ENCODE measurements at regions not wholly inside any gene's neighbourhood (a gene's known extent, or its start where the extent isn't known, plus 50 kb on each side); places are given as distances from the start of the nearest gene placed in this dataset.

DNA sequence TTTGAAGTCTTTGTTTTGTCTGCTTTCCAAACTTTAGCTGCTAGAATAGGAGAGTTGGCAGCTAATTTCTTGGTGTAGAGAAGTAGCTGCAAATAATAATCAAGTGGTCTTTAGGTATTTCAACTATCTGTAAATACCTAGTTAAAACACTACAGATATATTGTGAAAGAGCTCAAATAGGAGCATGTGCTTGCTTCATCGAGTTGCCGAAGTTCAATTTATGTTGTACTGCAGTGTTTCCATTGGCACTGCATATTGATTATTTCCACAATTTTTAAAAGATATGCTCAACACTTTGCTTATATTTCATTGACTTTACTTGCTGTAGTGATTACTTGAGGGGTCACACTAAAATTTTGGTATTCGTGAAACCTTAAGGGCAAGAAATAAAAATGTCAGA is 131.6 kb upstream of the BMP4 start:
- DNase-seq (ENCODE audit: low read depth in 2 of 2, low spot score in 1 of 2): no peak

GRCh38 chr14:54090274-54090673 is 133.6 kb upstream of the BMP4 start:
- no peak for DNase-seq (ENCODE audit: low read depth in 2 of 2, low spot score in 1 of 2)

DNA sequence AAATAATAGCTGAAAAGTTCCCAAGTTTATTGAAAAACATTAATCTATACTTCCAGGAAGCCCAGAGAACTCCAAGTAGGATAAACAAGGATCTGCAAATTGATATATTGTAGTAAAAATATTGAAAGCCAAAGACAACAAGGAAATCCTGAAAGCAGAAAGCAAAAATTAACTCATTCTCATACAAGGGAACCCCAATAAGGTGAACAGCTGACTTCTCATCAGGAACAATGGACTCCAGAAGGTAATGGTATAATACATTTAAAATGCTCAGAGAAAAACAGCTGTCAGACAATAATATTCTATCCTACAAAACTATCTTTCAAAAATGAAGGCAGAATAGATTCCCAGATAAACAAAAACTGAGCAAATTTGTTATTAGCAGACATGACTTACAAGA is 138.1 kb upstream of the BMP4 start:
- no peak for DNase-seq (ENCODE audit: low read depth in 2 of 2, low spot score in 1 of 2)

DNA sequence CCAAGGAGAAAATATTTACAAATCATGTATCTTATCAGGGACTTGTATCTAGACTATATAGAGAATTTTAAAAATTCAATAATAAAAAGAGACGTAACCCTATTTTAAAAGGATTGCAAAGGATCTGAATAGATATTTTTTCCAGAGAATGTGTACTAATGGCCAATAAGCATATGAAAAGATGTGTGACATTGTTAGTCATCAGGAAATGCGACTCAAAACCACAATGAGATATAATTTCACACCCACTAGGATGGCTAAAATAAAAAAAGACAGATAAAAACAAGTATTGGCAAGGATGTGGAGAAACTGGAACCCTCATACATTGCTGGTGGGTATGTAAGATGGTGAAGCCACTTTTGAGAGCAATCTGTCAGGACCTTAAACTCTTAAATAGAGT is 141.9 kb upstream of the BMP4 start:
- DNase-seq (ENCODE audit: low read depth in 2 of 2, low spot score in 1 of 2): no peak

GRCh38 chr14:54102051-54102456 is 145.4 kb upstream of the BMP4 start:
- DNase-seq (ENCODE audit: low read depth in 2 of 2, low spot score in 1 of 2): no peak

DNA sequence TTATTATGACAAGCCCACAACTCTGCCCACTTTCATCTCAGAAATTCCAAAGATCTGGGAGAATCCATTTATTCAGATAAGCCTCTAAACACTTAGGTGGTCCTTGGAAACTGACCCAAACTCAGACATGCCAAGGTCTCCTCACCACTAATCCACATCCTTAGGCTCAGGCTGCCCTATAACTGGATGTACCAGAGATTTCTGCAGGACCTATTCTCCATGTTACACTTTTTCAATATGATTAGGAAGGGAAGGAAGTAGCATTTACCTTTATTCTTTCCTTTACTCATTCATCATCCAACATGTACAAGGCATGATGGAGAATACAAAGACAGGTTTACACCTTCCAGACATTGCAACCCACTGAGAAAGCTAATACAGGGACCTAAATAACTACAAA is 145.9 kb upstream of the BMP4 start:
- DNase-seq (ENCODE audit: low read depth in 2 of 2, low spot score in 1 of 2): no peak

DNA sequence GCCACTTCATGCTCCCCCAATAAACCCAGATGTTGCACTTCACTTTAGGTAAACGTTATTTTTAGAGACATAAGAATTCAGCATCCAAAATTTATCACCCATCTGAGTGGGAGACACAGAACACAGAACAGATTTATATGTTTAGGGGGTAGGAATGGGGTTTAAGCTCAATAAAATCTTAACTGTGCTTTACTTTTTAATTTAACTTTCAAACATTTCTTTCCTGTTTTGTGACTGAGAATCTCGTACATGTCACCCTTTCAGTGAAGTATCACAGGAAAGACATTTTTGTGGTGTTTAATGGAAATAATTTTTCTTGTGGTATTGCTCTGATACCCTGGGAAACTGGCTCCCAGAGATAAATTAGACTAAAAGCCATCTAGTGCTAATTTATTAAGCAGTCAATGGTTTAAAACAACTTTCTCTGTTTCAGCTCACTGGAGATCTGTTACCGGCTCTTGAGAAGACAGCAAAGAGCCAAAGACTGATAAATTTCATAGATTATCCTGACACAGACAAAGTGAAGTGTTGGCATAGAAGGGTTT is 148.0 kb upstream of the BMP4 start:
- DNase-seq (ENCODE audit: low read depth in 2 of 2, low spot score in 1 of 2): no peak

- no peak for DNase-seq (ENCODE audit: low read depth in 2 of 2, low spot score in 1 of 2)
Measured at GRCh38 chr14:54105406-54105805, 148.8 kb upstream of the BMP4 start.

DNA sequence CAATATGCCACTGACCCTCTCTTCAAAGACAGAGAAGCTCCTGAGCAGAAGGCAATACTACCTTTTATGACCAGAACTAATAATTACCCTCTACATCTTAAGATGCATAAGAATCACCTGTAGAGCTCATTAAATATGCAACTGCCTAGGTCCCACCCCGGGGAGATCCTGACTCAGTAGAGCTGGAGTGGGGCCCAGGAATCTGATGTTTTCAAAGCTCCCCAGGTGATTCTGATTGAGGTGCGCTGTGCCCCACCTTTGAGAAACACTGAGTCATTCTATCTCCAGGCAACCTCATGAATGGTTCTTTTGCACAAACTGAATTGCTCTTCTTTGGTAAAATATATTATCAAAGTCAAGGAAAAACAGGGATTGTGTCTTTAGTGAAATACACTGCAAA is 149.3 kb upstream of the BMP4 start:
- DNase-seq (ENCODE audit: low read depth in 2 of 2, low spot score in 1 of 2): no peak

DNA sequence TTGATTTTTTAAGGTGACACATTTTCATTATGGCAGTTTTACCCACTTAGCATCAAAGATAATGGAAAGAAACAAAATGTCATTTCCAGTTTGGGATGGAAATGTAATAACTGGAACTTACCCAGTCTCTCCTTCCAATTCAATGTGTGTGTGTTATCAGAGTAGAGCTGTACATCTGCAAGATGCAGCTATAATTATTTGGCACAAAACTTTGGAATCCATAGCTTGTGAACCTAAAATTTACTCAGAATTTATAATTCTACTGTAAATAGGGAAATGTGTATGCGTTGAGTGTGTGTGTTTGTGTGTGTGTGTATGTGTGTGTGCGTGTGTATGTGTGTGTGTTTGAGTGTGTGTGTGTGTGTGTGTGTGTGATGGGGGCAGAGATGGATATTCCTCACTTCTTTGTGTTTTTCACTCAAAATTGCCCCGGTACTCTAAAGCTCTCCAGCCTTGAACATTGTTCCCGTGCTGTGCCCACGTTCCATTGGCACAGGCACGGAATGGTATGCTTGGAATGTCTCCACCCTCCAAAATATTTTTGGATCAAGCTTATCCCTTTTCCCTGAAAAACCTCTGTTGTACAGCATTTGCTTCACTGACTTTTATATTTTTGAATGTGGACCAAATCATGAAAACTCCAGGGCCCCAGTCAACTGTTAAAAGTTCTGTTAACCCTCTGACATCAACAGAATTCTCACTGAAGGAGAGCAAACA is 150.2 kb upstream of the BMP4 start:
- no peak for DNase-seq (ENCODE audit: low read depth in 2 of 2, low spot score in 1 of 2)

- DNase-seq (ENCODE audit: low read depth in 2 of 2, low spot score in 1 of 2): no peak
Measured at GRCh38 chr14:54108481-54109471, 152.2 kb upstream of the BMP4 start.

DNA sequence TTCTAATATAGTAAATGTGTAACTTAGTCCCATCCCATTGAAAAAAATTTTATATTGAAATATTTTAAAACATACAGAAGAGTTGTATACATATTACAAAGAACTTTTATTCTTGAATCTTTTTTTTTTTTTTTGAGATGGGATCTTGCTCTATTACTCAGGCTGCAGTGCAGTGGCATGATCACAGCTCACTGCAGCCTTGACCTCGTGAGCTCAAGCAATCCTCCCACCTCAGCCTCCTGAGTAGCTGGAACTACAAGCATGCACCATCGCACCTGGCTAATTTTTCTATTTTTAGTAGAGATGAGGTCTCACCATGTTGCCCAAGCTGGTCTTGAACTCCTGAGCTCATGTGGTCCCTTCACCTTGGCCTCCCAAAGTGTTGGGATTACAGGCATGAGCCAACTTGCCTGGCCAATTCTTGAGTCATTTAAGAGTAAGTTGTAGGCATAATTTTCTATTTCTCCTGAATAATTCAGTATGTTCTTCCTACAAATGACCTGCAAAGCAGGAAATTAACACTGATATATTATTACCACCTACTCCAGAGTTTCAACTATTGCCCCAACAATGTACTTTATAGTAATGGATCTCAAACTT is 153.0 kb upstream of the BMP4 start:
- DNase-seq (ENCODE audit: low read depth in 2 of 2, low spot score in 1 of 2): no peak

DNA sequence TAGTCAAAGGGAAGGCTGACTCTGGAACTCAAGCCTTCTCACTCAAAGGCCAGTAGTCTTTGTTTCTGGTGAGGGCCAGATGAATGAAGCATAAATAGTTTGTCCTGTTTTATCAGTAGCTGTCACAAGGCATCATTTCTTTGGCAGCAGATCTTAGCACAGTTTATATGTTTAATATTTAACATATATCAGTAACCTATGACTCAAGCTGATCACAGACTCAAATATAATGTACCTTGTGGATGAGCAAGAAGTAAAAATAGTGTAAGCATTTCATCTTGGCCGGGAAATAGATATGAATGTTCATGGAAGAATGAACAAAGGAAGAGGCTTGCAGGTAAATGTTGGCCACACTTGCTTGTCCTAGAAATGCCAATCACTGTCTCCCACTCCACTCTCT is 158.3 kb upstream of the BMP4 start:
- no peak for DNase-seq (ENCODE audit: low read depth in 2 of 2, low spot score in 1 of 2)

DNA sequence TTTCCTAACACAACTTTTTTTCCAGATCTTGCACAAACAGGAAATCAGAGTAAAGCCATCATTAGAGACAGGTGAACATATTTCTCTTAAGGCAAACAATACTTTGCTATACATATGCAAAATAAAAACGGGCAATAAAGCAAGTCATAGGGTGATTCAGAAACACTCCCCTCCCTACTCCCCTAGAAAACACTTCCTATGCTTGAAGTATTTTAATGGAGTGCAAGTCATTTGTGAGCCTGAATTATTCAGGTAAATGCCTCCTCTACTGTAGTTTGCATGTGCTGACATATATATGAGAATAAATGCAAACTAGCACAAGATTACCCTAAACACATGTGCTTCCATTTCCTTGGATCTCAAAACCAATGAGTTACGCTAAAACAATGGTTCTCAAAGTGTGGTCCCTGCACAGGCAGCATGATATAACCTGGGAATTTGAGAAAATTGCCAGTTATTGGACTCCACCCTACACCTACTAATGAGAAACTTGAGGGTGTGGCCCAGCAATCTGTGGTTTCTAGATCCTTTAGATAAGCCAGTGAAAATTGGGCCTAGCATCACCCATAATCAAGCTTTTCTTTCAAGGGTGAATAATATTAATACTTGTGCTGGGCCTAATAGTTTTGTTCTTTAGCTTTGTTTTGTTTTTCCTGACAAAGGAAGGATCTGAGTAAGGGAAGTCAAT is 159.7 kb upstream of the BMP4 start:
- DNase-seq (ENCODE audit: low read depth in 2 of 2, low spot score in 1 of 2): no peak

- DNase-seq (ENCODE audit: low read depth in 2 of 2, low spot score in 1 of 2): no peak
Measured at GRCh38 chr14:54116972-54117371, 160.3 kb upstream of the BMP4 start.

DNA sequence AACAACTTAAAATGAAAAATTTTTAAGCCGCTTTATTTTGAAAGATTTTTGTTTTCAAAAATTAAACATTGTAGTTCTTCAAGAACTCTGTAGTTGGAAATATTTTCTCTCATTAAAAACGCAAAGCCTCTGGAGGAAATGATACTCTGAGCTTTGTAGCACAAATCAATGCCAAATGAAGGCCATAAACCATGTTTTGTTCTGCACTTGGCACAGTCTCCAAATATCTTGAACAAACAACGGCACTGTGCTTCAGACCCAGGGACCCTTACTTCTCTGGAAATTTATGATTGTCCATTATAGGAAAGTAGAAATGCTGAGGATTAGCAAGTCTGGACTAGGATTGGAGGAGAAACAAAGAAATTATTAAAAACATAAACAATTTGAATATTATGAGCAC is 160.8 kb upstream of the BMP4 start:
- no peak for DNase-seq (ENCODE audit: low read depth in 2 of 2, low spot score in 1 of 2)

DNA sequence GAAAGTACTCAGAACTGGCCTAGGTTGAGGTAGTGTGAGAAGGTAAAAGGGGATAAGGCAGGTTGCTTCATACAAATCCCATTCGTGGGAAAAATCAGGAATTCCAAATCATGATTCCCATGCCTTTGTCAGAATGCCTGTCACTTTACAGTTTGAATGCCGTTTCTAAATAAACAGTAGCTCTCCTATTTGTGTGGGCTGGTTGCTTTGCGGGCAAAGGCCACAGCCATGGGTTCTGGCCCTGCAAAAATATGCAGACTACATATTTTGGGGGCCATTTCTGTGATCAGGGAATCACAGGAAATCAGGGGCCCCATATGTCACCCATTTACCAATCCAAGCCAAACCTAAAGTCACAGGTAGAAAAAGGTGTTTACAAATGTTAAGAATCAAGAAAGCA is 161.3 kb upstream of the BMP4 start:
- no peak for DNase-seq (ENCODE audit: low read depth in 2 of 2, low spot score in 1 of 2)

DNA sequence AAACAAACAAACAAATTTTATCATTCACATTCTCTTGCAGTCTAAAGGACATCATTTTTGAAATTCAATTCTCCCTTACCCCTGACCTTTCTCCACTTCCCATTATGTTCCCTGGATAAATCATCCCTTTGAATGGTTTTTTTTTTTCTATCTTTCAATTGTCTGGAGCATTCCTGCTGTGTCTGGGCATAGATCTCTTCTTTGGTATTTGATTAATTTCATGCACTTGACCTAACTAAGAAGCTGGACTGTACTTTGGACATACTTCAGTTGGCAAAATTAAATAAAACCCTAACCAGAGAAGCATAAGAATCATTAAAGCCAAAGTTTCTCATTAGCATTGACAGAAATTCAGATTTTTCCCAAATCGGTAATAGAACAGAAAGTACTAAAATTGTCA is 163.6 kb upstream of the BMP4 start:
- DNase-seq (ENCODE audit: low read depth in 2 of 2, low spot score in 1 of 2): no peak

DNA sequence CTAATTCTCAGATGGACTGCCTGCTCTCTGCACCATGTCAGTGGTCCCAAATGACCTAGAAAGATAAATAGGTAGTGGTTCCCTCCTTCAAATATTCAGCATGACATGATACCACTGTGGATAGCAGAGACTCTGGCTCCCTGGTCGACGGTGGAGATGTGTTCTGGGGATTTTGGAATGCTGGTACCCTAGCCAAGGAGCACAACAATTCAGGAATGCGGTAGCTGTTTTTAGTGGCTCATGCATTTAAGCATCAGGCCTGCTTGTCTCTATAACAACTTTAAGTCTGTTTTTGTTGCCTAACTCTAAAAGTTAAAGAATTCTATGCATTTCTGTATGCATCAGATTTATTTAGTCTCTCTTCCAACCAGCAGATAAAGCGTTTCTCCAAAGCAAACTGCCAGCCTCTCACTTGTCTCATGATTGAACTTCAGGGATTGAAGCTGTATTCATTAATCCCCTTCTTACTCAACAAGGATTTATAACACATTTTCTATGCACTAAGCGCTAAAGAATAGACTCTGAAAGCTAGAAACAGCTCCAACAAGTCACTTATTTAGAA is 164.9 kb upstream of the BMP4 start:
- DNase-seq (ENCODE audit: low read depth in 2 of 2, low spot score in 1 of 2): no peak

GRCh38 chr14:54123841-54124240 is 167.2 kb upstream of the BMP4 start:
- DNase-seq (ENCODE audit: low read depth in 2 of 2, low spot score in 1 of 2): no peak

GRCh38 chr14:54125109-54125508 is 168.5 kb upstream of the BMP4 start:
- DNase-seq (ENCODE audit: low read depth in 2 of 2, low spot score in 1 of 2): no peak
